MM.1S (cell line): ENCODE measurements at regions not wholly inside any gene's neighbourhood (a gene's known extent, or its start where the extent isn't known, plus 50 kb on each side); places are given as distances from the start of the nearest gene placed in this dataset.

Experiments used
- DNase-seq: peaks from one replicate; pipeline ENCODE4 v3.0.0-alpha.2; 2015
- H2AFZ ChIP-seq: fragments of 300-600 bp; sonication (generic); 2 replicates; pipeline ENCODE4 v1.6.0; 2016; ENCODE audit warnings: antibody characterized with exemption, low read length
- H3F3A ChIP-seq: fragments of 300-600 bp; sonication (generic); 2 replicates; pipeline ENCODE4 v1.6.1; 2016; ENCODE audit warnings: mild to moderate bottlenecking, antibody characterized with exemption, low read length, moderate library complexity, mixed read lengths; ENCODE audit not compliant: insufficient read depth
- H3K27ac ChIP-seq: fragments of 300-600 bp; sonication (generic); 2 replicates; pipeline ENCODE4 v1.5.1; 2016; ENCODE audit warnings: mild to moderate bottlenecking, low read length
- H3K27me3 ChIP-seq: fragments of 300-600 bp; sonication (generic); replicated peaks from 2 replicates; pipeline ENCODE4 v1.6.0; 2016; ENCODE audit warnings: low read length; ENCODE audit not compliant: insufficient read depth
- H3K36me3 ChIP-seq: fragments of 300-600 bp; sonication (generic); replicated peaks from 2 replicates; pipeline ENCODE4 v1.6.1; 2016; ENCODE audit warnings: mild to moderate bottlenecking, low read length, mixed read lengths; ENCODE audit not compliant: insufficient read depth
- H3K4me1 ChIP-seq: fragments of 300-600 bp; sonication (generic); 2 replicates; pipeline ENCODE4 v1.6.1; 2016; ENCODE audit warnings: low read length, mixed read lengths
- H3K4me2 ChIP-seq: fragments of 300-600 bp; sonication (generic); 2 replicates; pipeline ENCODE4 v1.6.0; 2016; ENCODE audit warnings: low read depth, low read length
- H3K4me3 ChIP-seq: fragments of 300-600 bp; sonication (generic); 2 replicates; pipeline ENCODE4 v1.5.1; 2016; ENCODE audit warnings: low read length, mixed read lengths
- H3K79me2 ChIP-seq: fragments of 300-600 bp; sonication (generic); 2 replicates; pipeline ENCODE4 v1.6.1; 2016; ENCODE audit warnings: mixed run types, low read length, mixed read lengths
- H3K9ac ChIP-seq: fragments of 300-600 bp; sonication (generic); 2 replicates; pipeline ENCODE4 v1.6.1; 2016; ENCODE audit warnings: low read length, mixed read lengths
- H3K9me2 ChIP-seq: fragments of 300-600 bp; sonication (generic); replicated peaks from 2 replicates; pipeline ENCODE4 v1.6.1; 2016; ENCODE audit warnings: mild to moderate bottlenecking, low read length, mixed read lengths; ENCODE audit not compliant: insufficient read depth
- H3K9me3 ChIP-seq: fragments of 300-600 bp; sonication (generic); replicated peaks from 2 replicates; pipeline ENCODE4 v1.6.1; 2016; ENCODE audit warnings: mild to moderate bottlenecking, low read length, mixed read lengths; ENCODE audit not compliant: insufficient read depth
- H4K20me1 ChIP-seq: fragments of 300-600 bp; sonication (generic); 2 replicates; pipeline ENCODE4 v1.6.1; 2016; ENCODE audit warnings: mild to moderate bottlenecking, low read length, moderate library complexity, mixed read lengths; ENCODE audit not compliant: insufficient read depth
- CTCF ChIP-seq: fragments of 300-600 bp; sonication (generic); IDR thresholded peaks from 2 replicates; pipeline ENCODE4 v1.5.1; 2016; ENCODE audit warnings: antibody characterized with exemption, low read length, mixed read lengths
- EZH2 ChIP-seq: fragments of 300-600 bp; sonication (generic); optimal IDR thresholded peaks from 2 replicates; pipeline ENCODE3; 2017; ENCODE audit warnings: low read depth, mild to moderate bottlenecking, antibody characterized with exemption, low read length, mixed read lengths
- EZH2phosphoT487 ChIP-seq: fragments of 300-600 bp; sonication (generic); IDR thresholded peaks from 2 replicates; pipeline ENCODE4 v1.6.1; 2018; ENCODE audit warnings: antibody characterized with exemption, low read length

GRCh38 chr3:81435050-81435449, 326.4 kb downstream of the GBE1 start:
- Histone ChIP-seq H3K27me3 (no peaks in the 10 kb centered on the region), H3K4me3 (no peak overlapping the region), H4K20me1 (no peaks in the 10 kb centered on the region), H3K4me1 (no peaks in the 10 kb centered on the region), H3K36me3 (no peaks in the 10 kb centered on the region), H3K9me2 (no peaks in the 10 kb centered on the region), H3K9ac (no peak overlapping the region), H3K4me2 (no peak overlapping the region), H2AFZ (no peak overlapping the region), H3K79me2 (no peaks in the 10 kb centered on the region), H3K27ac (no peak overlapping the region), H3K9me3 (no peaks in the 10 kb centered on the region), H3F3A (no peaks in the 10 kb centered on the region)
- TF ChIP-seq EZH2 (no peak), EZH2phosphoT487 (no peak), CTCF (no peak)
- DNase-seq, result no peak

- no peaks in the 10 kb centered on the region for H4K20me1 ChIP-seq
- no peak overlapping the region for H3K4me3 ChIP-seq
- no peak overlapping the region for H2AFZ ChIP-seq
Measured at GRCh38 chr3:81434161-81434560, 327.3 kb downstream of the GBE1 start.

GRCh38 chr3:81433675-81434074, 327.8 kb downstream of the GBE1 start:
- H3K27ac ChIP-seq, result no peak overlapping the region
- no peaks in the 10 kb centered on the region for H3K79me2 ChIP-seq
- no peaks in the 10 kb centered on the region for H3K9me3 ChIP-seq
- no peaks in the 10 kb centered on the region for H3K9me2 ChIP-seq
- H3K4me3 ChIP-seq, result no peak overlapping the region
- H3F3A ChIP-seq, result no peaks in the 10 kb centered on the region
- no peaks in the 10 kb centered on the region for H3K36me3 ChIP-seq
- DNase-seq, result no peak
- H3K4me2 ChIP-seq, result no peak overlapping the region
- H2AFZ ChIP-seq, result no peak overlapping the region
- H4K20me1 ChIP-seq, result no peaks in the 10 kb centered on the region
- no peaks in the 10 kb centered on the region for H3K4me1 ChIP-seq
- no peak for TF ChIP-seq EZH2
- no peak for TF ChIP-seq EZH2phosphoT487
- no peak for TF ChIP-seq CTCF
- H3K9ac ChIP-seq, result no peak overlapping the region
- no peaks in the 10 kb centered on the region for H3K27me3 ChIP-seq

More at GRCh38 chr3:81434161-81434560, 327.3 kb downstream of the GBE1 start:
- no peak for TF ChIP-seq CTCF
- no peak for TF ChIP-seq EZH2
- TF ChIP-seq EZH2phosphoT487, result no peak
- Histone ChIP-seq H3K4me1 (no peaks in the 10 kb centered on the region), H3F3A (no peaks in the 10 kb centered on the region), H3K27ac (no peak overlapping the region), H3K79me2 (no peaks in the 10 kb centered on the region), H3K9me3 (no peaks in the 10 kb centered on the region), H3K9me2 (no peaks in the 10 kb centered on the region), H3K9ac (no peak overlapping the region), H3K4me2 (no peak overlapping the region), H3K27me3 (no peaks in the 10 kb centered on the region), H3K36me3 (no peaks in the 10 kb centered on the region)
- no peak for DNase-seq
